H1 (cell line): ENCODE measurements at regions not wholly inside any gene's neighbourhood (a gene's known extent, or its start where the extent isn't known, plus 50 kb on each side); places are given as distances from the start of the nearest gene placed in this dataset.
"Not testable (repeated sequence)": the region's sequence is repeated elsewhere in the genome, so short reads cannot be mapped to it uniquely, and the experiment has no call there.

Source experiments
- CTCF ChIA-PET: fragments of 300-600 bp; sonication (Branson Sonifier 250); formaldehyde crosslinking; loops from one replicate; lab custom pipeline; 2021; ENCODE audit not compliant: partially characterized antibody; lab: Charles Lee
- POLR2A ChIA-PET: fragments of 300-600 bp; sonication (Branson Sonifier 250); formaldehyde crosslinking; loops from one replicate; lab custom pipeline; 2021; ENCODE audit warnings: inconsistent platforms; ENCODE audit not compliant: partially characterized antibody; lab: Charles Lee
- DNase-seq, 2 experiments: peaks; one replicate each; pipeline versions ENCODE4 v3.0.0 to v3.0.0-alpha.2; 2010 to 2022; ENCODE audit warnings: low spot score in 2 of 2, low read depth in 1 of 2, mixed read lengths in 1 of 2
- FAIRE-seq: peaks from 2 replicates; lab custom pipeline; 2011; peaks lifted over from hg19 to GRCh38; lab: Jason Lieb, UNC
- H2AFZ ChIP-seq: 2 replicates; pipeline ENCODE4 v1.8.1; 2012; ENCODE audit warnings: low read length, inconsistent platforms
- H2AK5ac ChIP-seq: 2 replicates; pipeline ENCODE4 v1.6.1; 2013; ENCODE audit warnings: low read depth, low read length
- H2BK120ac ChIP-seq: replicated peaks from 2 replicates; pipeline ENCODE3; 2013; ENCODE audit warnings: low read depth, low read length, inconsistent platforms
- H2BK12ac ChIP-seq: 2 replicates; pipeline ENCODE4 v1.6.1; 2013; ENCODE audit warnings: low read depth, low read length
- H2BK15ac ChIP-seq: 2 replicates; pipeline ENCODE4 v1.6.1; 2013; ENCODE audit warnings: low read length
- H2BK20ac ChIP-seq: 2 replicates; pipeline ENCODE4 v1.6.1; 2013; ENCODE audit warnings: low read length
- H2BK5ac ChIP-seq: 2 replicates; pipeline ENCODE4 v1.6.1; 2013; ENCODE audit warnings: low read depth, low read length
- H3K14ac ChIP-seq: 2 replicates; pipeline ENCODE4 v1.6.1; 2013; ENCODE audit warnings: inconsistent platforms; ENCODE audit not compliant: insufficient read length
- H3K18ac ChIP-seq: 2 replicates; pipeline ENCODE4 v1.6.1; 2013; ENCODE audit warnings: low read length; ENCODE audit errors: extremely low read depth
- H3K23ac ChIP-seq: 2 replicates; pipeline ENCODE4 v1.6.1; 2013; ENCODE audit warnings: inconsistent platforms; ENCODE audit not compliant: insufficient read length
- H3K23me2 ChIP-seq: 2 replicates; pipeline ENCODE4 v1.6.1; 2013; ENCODE audit warnings: low read depth, low read length
- H3K27ac ChIP-seq: 2 replicates; pipeline ENCODE4 v1.6.1; 2011; ENCODE audit warnings: low read depth, low read length, inconsistent platforms
- H3K27me3 ChIP-seq, 4 experiments: replicated peaks in 1 of 4; 1 replicate in 1 of 4; 2 replicates in 3 of 4; pipeline versions ENCODE4 v1.6.1 to v1.8.1; 2011 to 2013; ENCODE audit warnings: low read length in 3 of 4, mild to moderate bottlenecking in 3 of 4, inconsistent platforms in 2 of 4, mixed read lengths in 2 of 4, moderate library complexity in 1 of 4; ENCODE audit not compliant: control insufficient read depth in 3 of 4, insufficient read depth in 3 of 4; ENCODE audit errors: extremely low read depth in 1 of 4
- H3K36me3 ChIP-seq, 4 experiments: 2 replicates each; pipeline versions ENCODE4 v1.6.1 to v1.8.1; 2011 to 2013; ENCODE audit warnings: mild to moderate bottlenecking in 4 of 4, low read length in 3 of 4, moderate library complexity in 2 of 4, control low read depth in 1 of 4, inconsistent platforms in 1 of 4; ENCODE audit not compliant: insufficient read depth in 4 of 4, control insufficient read depth in 2 of 4
- H3K4ac ChIP-seq: replicated peaks from 2 replicates; pipeline ENCODE3; 2013; ENCODE audit warnings: low read length, low read depth, mixed read lengths, inconsistent platforms; ENCODE audit not compliant: insufficient read length
- H3K4me1 ChIP-seq, 4 experiments: replicated peaks in 1 of 4; 1 replicate in 1 of 4; 2 replicates in 3 of 4; pipeline versions ENCODE4 v1.6.1 to v1.8.1; 2011 to 2013; ENCODE audit warnings: low read length in 3 of 4, inconsistent platforms in 2 of 4, mixed read lengths in 1 of 4; ENCODE audit not compliant: insufficient read depth in 4 of 4, control insufficient read depth in 3 of 4
- H3K4me2 ChIP-seq, 2 experiments: 2 replicates each; pipeline versions ENCODE4 v1.6.1 to v1.8.1; 2011 to 2013; ENCODE audit warnings: low read depth in 2 of 2, low read length in 2 of 2, control low read depth in 1 of 2, inconsistent platforms in 1 of 2, mild to moderate bottlenecking in 1 of 2; ENCODE audit not compliant: insufficient read depth in 1 of 2
- H3K4me3 ChIP-seq, 4 experiments: fragments of 200-600, 300-600 bp in 1 of 4; sonication (generic), shearing (Covaris generic), sonication (Bioruptor Twin) in 1 of 4; 2 replicates each; pipeline versions ENCODE4 v1.5.1 to v1.8.1; 2011 to 2016; ENCODE audit warnings: low read length in 4 of 4, low read depth in 3 of 4, control low read depth in 2 of 4, inconsistent platforms in 2 of 4, mild to moderate bottlenecking in 2 of 4, mixed read lengths in 1 of 4, moderate library complexity in 1 of 4; ENCODE audit not compliant: insufficient read depth in 2 of 4; ENCODE audit errors: extremely low read depth in 1 of 4
- H3K56ac ChIP-seq: replicated peaks from 2 replicates; pipeline ENCODE3; 2013; ENCODE audit warnings: low read depth, mild to moderate bottlenecking, mixed read lengths, low read length, inconsistent platforms; ENCODE audit not compliant: insufficient read length
- H3K79me1 ChIP-seq: 2 replicates; pipeline ENCODE4 v1.6.1; 2013; ENCODE audit warnings: low read depth, low read length, control low read depth
- H3K79me2 ChIP-seq, 2 experiments: 2 replicates each; pipeline versions ENCODE4 v1.6.1 to v1.8.1; 2012 to 2013; ENCODE audit warnings: low read length in 2 of 2, mild to moderate bottlenecking in 2 of 2, inconsistent platforms in 1 of 2; ENCODE audit not compliant: insufficient read depth in 2 of 2, control insufficient read depth in 1 of 2
- H3K9ac ChIP-seq, 4 experiments: replicated peaks in 1 of 4; 1 replicate in 1 of 4; 2 replicates in 3 of 4; pipeline versions ENCODE4 v1.6.1 to v1.8.1; 2011 to 2013; ENCODE audit warnings: low read depth in 3 of 4, low read length in 3 of 4, control low read depth in 2 of 4, mild to moderate bottlenecking in 2 of 4, moderate library complexity in 2 of 4, inconsistent platforms in 1 of 4; ENCODE audit errors: extremely low read depth in 1 of 4
- H3K9me3 ChIP-seq, 2 experiments: 2 replicates each; pipeline versions ENCODE4 v1.6.1 to v1.8.1; 2012 to 2013; ENCODE audit warnings: mild to moderate bottlenecking in 2 of 2, moderate library complexity in 2 of 2, control low read depth in 1 of 2, inconsistent platforms in 1 of 2, low read depth in 1 of 2, low read length in 1 of 2, mixed read lengths in 1 of 2; ENCODE audit not compliant: insufficient read depth in 2 of 2
- H4K20me1 ChIP-seq, 2 experiments: replicated peaks in 1 of 2; 2 replicates each; pipeline versions ENCODE3 to v1.8.1; 2011 to 2013; ENCODE audit warnings: inconsistent platforms in 2 of 2, low read length in 2 of 2, mild to moderate bottlenecking in 1 of 2; ENCODE audit not compliant: insufficient read depth in 2 of 2, control insufficient read depth in 1 of 2
- H4K5ac ChIP-seq: 2 replicates; pipeline ENCODE4 v1.6.1; 2013; ENCODE audit warnings: low read length, low read depth, mixed read lengths, inconsistent platforms; ENCODE audit not compliant: insufficient read length
- H4K8ac ChIP-seq: 2 replicates; pipeline ENCODE4 v1.8.0; 2013; ENCODE audit warnings: mild to moderate bottlenecking, moderate library complexity, low read length, inconsistent platforms; ENCODE audit not compliant: insufficient read depth; ENCODE audit errors: extremely low read depth
- H4K91ac ChIP-seq: replicated peaks from 2 replicates; pipeline ENCODE3; 2013; ENCODE audit warnings: low read length, mixed read lengths, inconsistent platforms; ENCODE audit not compliant: insufficient read length
- WGBS, 2 experiments: shearing (Covaris generic) in 1 of 2; methylation state at CpG; one replicate each; pipeline versions ENCODE4 v1.1.6 to v1.1.7; 2013 to 2015; ENCODE audit warnings: low lambda C conversion rate in 2 of 2, mixed read lengths in 2 of 2, inconsistent platforms in 1 of 2, low coverage in 1 of 2, missing lambda C conversion rate in 1 of 2; ENCODE audit not compliant: insufficient replicate concordance in 2 of 2, insufficient coverage in 1 of 2, insufficient read length in 1 of 2; ENCODE audit errors: extremely low coverage in 1 of 2, missing lambda C conversion rate in 1 of 2; 5-methylcytosine and 5-hydroxymethylcytosine counted together

DNA sequence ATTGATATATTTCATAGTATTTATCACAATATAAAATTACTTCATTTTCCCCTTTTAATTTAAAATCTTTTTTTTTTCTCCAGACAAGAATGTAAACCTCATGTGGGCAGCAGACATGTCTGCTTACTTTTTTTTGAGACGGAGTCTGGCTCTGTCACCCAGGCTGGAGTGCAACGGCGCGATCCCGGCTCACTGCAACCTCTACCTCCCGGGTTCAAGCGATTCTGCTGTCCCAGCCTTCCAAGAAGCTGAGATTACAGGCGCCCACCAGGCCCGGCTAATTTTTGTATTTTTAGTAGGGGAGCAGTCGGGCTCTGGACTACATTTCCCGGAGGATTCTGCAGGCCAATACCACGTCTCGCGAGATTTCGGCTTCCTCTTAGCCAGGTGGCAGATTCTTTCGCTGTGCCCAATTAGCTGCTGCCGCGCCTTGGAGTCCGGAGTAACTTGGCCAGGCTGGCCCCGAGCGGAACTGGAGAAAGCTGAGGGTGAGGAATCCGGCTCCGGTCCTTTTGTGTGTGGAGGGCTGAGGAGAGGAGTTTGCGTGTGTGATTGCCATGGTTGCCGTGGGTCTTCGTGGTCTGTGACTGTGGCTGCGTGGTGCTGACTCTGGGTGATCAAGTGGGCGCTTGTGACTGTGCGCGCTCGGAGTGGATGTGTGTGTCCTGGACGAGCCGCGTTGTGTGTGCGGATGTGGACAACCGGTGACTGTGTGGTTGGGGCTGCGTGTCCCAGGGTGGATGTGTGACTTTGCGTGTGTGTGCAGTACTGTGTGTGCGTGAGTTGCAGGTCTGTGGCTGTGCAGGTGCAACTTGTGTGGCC, 313.0 kb upstream of the ZNF337 start:
- H2BK20ac ChIP-seq, H3K27me3 ChIP-seq, H3K4me1 ChIP-seq, POLR2A ChIA-PET, H2BK120ac ChIP-seq, H3K56ac ChIP-seq, H3K27ac ChIP-seq, H3K23ac ChIP-seq, H3K18ac ChIP-seq, H4K5ac ChIP-seq, H3K79me2 ChIP-seq, H3K4ac ChIP-seq, H3K79me1 ChIP-seq, H4K20me1 ChIP-seq, H3K14ac ChIP-seq, H4K91ac ChIP-seq, FAIRE-seq, H3K36me3 ChIP-seq, H3K23me2 ChIP-seq, H3K9ac ChIP-seq, H3K4me2 ChIP-seq, H2BK15ac ChIP-seq, H4K8ac ChIP-seq, H3K9me3 ChIP-seq, H2AFZ ChIP-seq: not testable (repeated sequence)
- peak in 1 of 2 experiments; percentile 33 for DNase-seq
- CTCF ChIA-PET: interaction anchor here (1.1 kb wide), 1 partner anchor 9 kb away, joined by 3 read pairs; no protein-coding TSS in a partner anchor
- H2AK5ac ChIP-seq: 0 out of 2 replicates have a peak overlapping the region, but pooled peaks have one; percentile 13
- H2BK5ac ChIP-seq: peak overlapping the region; percentile 75; the same call in 1 of the 2 replicates
- peak overlapping the region in 1 of 4 experiments; percentile 37; a peak in 2 of 8 replicates for H3K4me3 ChIP-seq
- 91% methylated on average over 22 of the region's 39 CpGs; no CpG with 5 or more reads in 1 of the 2 experiments for WGBS, 2 experiments
- 0 out of 2 replicates have a peak overlapping the region, but pooled peaks have one; percentile 75 for H2BK12ac ChIP-seq
